Transverse colon (tissue), 4 donors: ENCODE measurements at regions not wholly inside any gene's neighbourhood (a gene's known extent, or its start where the extent isn't known, plus 50 kb on each side); places are given as distances from the start of the nearest gene placed in this dataset.

Experiments
- DNase-seq: peaks from one replicate; pipeline ENCODE4 v3.0.0-alpha.2; 2019
- H3K27ac ChIP-seq, 4 donors: fragments of 200-600 bp; sonication (generic); 2 replicates each; pipeline ENCODE4 v1.5.1; 2016 to 2018; ENCODE audit warnings: inconsistent platforms in 4 of 4
- H3K27me3 ChIP-seq: fragments of 200-600 bp; sonication (generic); 2 replicates; pipeline ENCODE4 v1.5.1; 2017; ENCODE audit warnings: inconsistent platforms
- H3K36me3 ChIP-seq, 4 donors: fragments of 200-600 bp; sonication (generic); 2 replicates each; pipeline ENCODE4 v1.5.1; 2017 to 2019; ENCODE audit warnings: inconsistent platforms in 4 of 4
- H3K4me1 ChIP-seq, 4 donors: fragments of 200-600 bp; sonication (generic); 2 replicates each; pipeline ENCODE4 v1.5.1; 2017 to 2020; ENCODE audit warnings: inconsistent platforms in 4 of 4
- H3K4me3 ChIP-seq, 4 donors: fragments of 200-600 bp; sonication (generic); 1 replicate in 1 of 4; 2 replicates in 3 of 4; pipeline versions ENCODE4 v1.5.1 to v1.6.1; 2017 to 2019; ENCODE audit warnings: inconsistent platforms in 4 of 4
- H3K9me3 ChIP-seq, 2 donors: fragments of 200-600 bp; sonication (generic); 2 replicates each; pipeline ENCODE4 v1.5.1; 2017 to 2019; ENCODE audit warnings: inconsistent platforms in 2 of 2
- CTCF ChIP-seq, 5 experiments: fragments of 200-600 bp in 3 of 5; fragments of 450-650 bp in 2 of 5; sonication (generic) in 3 of 5; IDR thresholded peaks; 1 replicate in 2 of 5; 2 replicates in 3 of 5; pipeline ENCODE4 v1.5.1; 2016 to 2017; ENCODE audit warnings: antibody characterized with exemption in 5 of 5, inconsistent platforms in 3 of 5, mild to moderate bottlenecking in 2 of 5, moderate library complexity in 1 of 5
- EP300 ChIP-seq: sonication (generic); formaldehyde crosslinking; IDR thresholded peaks from one replicate; pipeline ENCODE4 v1.6.1; 2017; ENCODE audit warnings: antibody characterized with exemption, low read depth
- POLR2A ChIP-seq: fragments of 450-650 bp; IDR thresholded peaks from one replicate; pipeline ENCODE4 v1.6.1; 2016; ENCODE audit warnings: antibody characterized with exemption, mild to moderate bottlenecking, moderate library complexity
- POLR2AphosphoS5 ChIP-seq, 3 donors: sonication (generic); formaldehyde crosslinking; IDR thresholded peaks; one replicate each; pipeline ENCODE4 v1.6.1; 2016; ENCODE audit warnings: antibody characterized with exemption in 3 of 3
- WGBS, 2 donors: methylation state at CpG; one replicate each; pipeline ENCODE4 v1.1.5; 2018; ENCODE audit warnings: low coverage in 1 of 2; 5-methylcytosine and 5-hydroxymethylcytosine counted together
- in situ Hi-C, 4 donors: fragments of 200-750 bp; cut with MboI; loops; one replicate each; pipeline versions ENCODE4 v1.15.0 to v1.15.1; 2017; ENCODE audit warnings: low sequenced_read_pairs in 3 of 4, low pct_ligation_motif_present in 1 of 4, low pct_unique_long_range_greater_than_20kb in 1 of 4
- intact Hi-C: fragments of 100-400 bp; cut with DNase I; formaldehyde crosslinking; loops from one replicate; pipeline ENCODE4 v1.15.1; 2023; ENCODE audit warnings: low total_unique reads
- small RNA-seq, 4 donors: library from RNA; depleted of rRNA; stranded (forward); fragments of <200 nt; gene quantifications; one replicate each; pipeline ENCODE3, GENCODE V24; 2016

- Histone ChIP-seq H3K27me3 (no peaks in the 10 kb centered on the region), H3K4me1 (no peaks in the 10 kb centered on the region), H3K27ac (no peak overlapping the region), H3K9me3 (no peaks in the 10 kb centered on the region), H3K4me3 (no peak overlapping the region), H3K36me3 (no peaks in the 10 kb centered on the region)
- 80 to 86% methylated on average over 6 of the region's 6 CpGs for WGBS, 2 donors
- no peak for DNase-seq
- intact Hi-C loops (no loop called here), in situ Hi-C loops (no loop called here)
- TF ChIP-seq CTCF (IDR thresholded peaks at IDR 0.05): no peak
- no peak for TF ChIP-seq EP300
- no peak for TF ChIP-seq POLR2AphosphoS5 (IDR thresholded peaks at IDR 0.05)
- no peak for TF ChIP-seq POLR2A
Measured at GRCh38 chr7:138400400-138400886, 59.6 kb upstream of the TRIM24 start.

- H3K36me3 ChIP-seq: no peaks in the 10 kb centered on the region
- no peaks in the 10 kb centered on the region for H3K4me1 ChIP-seq
- no peaks in the 10 kb centered on the region for H3K9me3 ChIP-seq
- TF ChIP-seq CTCF (IDR thresholded peaks at IDR 0.05): no peak
- no peak for TF ChIP-seq EP300
- no peak for TF ChIP-seq POLR2A
- no peak for TF ChIP-seq POLR2AphosphoS5 (IDR thresholded peaks at IDR 0.05)
- intact Hi-C loops (no loop called here), in situ Hi-C loops (no loop called here)
- WGBS, 2 donors: 93 to 100% methylated on average over 1 of the region's 1 CpG
- no peak overlapping the region for H3K4me3 ChIP-seq
- DNase-seq: no peak
- no peak overlapping the region for H3K27ac ChIP-seq
- H3K27me3 ChIP-seq: no peaks in the 10 kb centered on the region
Measured at GRCh38 chr7:138402749-138403148, 57.3 kb upstream of the TRIM24 start.

GRCh38 chr7:138405496-138405895 lies 54.6 kb upstream of the TRIM24 start:
- Histone ChIP-seq H3K4me3 (no peak overlapping the region), H3K4me1 (no peaks in the 10 kb centered on the region), H3K36me3 (no peaks in the 10 kb centered on the region), H3K9me3 (no peaks in the 10 kb centered on the region), H3K27me3 (no peaks in the 10 kb centered on the region), H3K27ac (no peak overlapping the region)
- in situ Hi-C loops: no loop called here
- intact Hi-C loops: no loop called here
- no peak for DNase-seq
- no peak for TF ChIP-seq EP300
- TF ChIP-seq CTCF (IDR thresholded peaks at IDR 0.05): no peak
- TF ChIP-seq POLR2AphosphoS5 (IDR thresholded peaks at IDR 0.05): no peak
- TF ChIP-seq POLR2A: no peak
- 90 to 96% methylated on average over 1 of the region's 1 CpG for WGBS, 2 donors

- intact Hi-C loops: no loop called here
- DNase-seq: no peak
- in situ Hi-C loops: no loop called here
- Histone ChIP-seq H3K4me3 (no peak overlapping the region), H3K4me1 (no peaks in the 10 kb centered on the region), H3K9me3 (no peaks in the 10 kb centered on the region), H3K36me3 (no peaks in the 10 kb centered on the region), H3K27ac (no peak overlapping the region), H3K27me3 (no peaks in the 10 kb centered on the region)
- no peak for TF ChIP-seq POLR2AphosphoS5 (IDR thresholded peaks at IDR 0.05)
- no peak for TF ChIP-seq CTCF (IDR thresholded peaks at IDR 0.05)
- TF ChIP-seq POLR2A: no peak
- TF ChIP-seq EP300: no peak
- 40 to 44% methylated on average over 4 of the region's 4 CpGs for WGBS, 2 donors
Measured at GRCh38 chr7:138407792-138408191, 52.3 kb upstream of the TRIM24 start.

Small RNA genes lying in the stretch of these regions (small RNA-seq; reads per million reads assigned to genes)
- gene RF00019: 0 reads per million in 4 donors
- gene RF00432: 0 reads per million in 4 donors
